ENCODE measurements at regions not wholly inside any gene's neighbourhood (a gene's known extent, or its start where the extent isn't known, plus 50 kb on each side); places are given as distances from the start of the nearest gene placed in this dataset.

GRCh38 chr16:79980650-79981521, 380.3 kb upstream of the MAF start:
- no peak for TF ChIP-seq TARDBP (IDR thresholded peaks at IDR 0.05)
- no peak for TF ChIP-seq BHLHE40 (IDR thresholded peaks at IDR 0.05; ENCODE audit: borderline replicate concordance)
- no peak for TF ChIP-seq SUZ12 (IDR thresholded peaks at IDR 0.05)
- TF ChIP-seq LEF1 (IDR thresholded peaks at IDR 0.05; ENCODE audit: borderline replicate concordance) = no peak
- TF ChIP-seq FOXK2 (IDR thresholded peaks at IDR 0.05) = no peak
- TF ChIP-seq FOXA1 (IDR thresholded peaks at IDR 0.05) = no peak
- no peak for TF ChIP-seq FOXM1 (IDR thresholded peaks at IDR 0.05; ENCODE audit: borderline replicate concordance)
- no peak for TF ChIP-seq SP1 (IDR thresholded peaks at IDR 0.05)
